ENCODE measurements at regions not wholly inside any gene's neighbourhood (a gene's known extent, or its start where the extent isn't known, plus 50 kb on each side); places are given as distances from the start of the nearest gene placed in this dataset.

DNA sequence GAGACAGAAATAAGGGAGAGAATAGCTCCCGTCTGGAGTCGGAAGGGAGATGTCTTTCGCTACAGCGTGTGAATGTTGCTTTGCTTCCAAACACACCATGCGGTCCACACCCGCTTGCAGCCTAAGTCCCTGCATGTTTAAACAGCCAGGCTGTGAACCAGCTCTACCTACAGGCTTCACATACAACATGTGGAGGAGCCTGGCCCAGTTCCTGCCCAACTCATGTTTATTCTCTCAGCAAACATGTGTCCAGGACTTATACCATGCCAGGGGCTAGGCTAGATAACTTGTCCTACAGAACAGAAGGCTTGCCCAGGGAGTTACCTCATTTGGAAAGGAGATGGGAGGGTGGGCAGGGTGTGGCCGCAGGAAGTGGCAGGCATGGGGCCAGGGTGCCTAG is 181.5 kb downstream of the FOXO1 start:
- no peak for TF ChIP-seq CTCF (IDR thresholded peaks at IDR 0.05)
- no peak for TF ChIP-seq POLR2AphosphoS5 (IDR thresholded peaks at IDR 0.05)
